Kidney tubule cell (primary cell): ENCODE measurements at regions not wholly inside any gene's neighbourhood (a gene's known extent, or its start where the extent isn't known, plus 50 kb on each side); places are given as distances from the start of the nearest gene placed in this dataset.

ENCODE experiments used
- DNase-seq: peaks from one replicate; pipeline ENCODE4 v3.0.0-alpha.2; 2018; ENCODE audit warnings: low spot score

- DNase-seq = no peak
These were observed 113.6 kb downstream of the GALC start for GRCh38 chr14:87879389-87879788.

DNA sequence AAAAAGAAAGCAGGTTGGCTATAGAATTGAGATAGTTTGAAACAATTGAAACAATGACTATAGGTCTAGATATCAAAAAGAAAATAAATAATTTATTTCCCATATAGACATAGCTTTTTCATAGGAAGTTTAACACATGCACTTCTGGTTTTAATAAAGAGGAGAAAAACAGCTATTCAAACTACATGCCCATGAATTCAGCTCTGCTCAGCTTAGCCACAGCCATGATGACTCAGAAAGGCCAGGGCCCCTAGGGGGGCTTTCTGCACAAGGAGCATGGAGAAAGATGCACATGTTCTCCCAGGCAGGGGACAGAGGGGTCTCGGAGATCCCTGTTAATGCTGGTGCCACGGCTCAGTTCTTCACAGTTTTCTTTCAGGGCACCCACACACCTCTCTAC, 114.0 kb downstream of the GALC start:
- DNase-seq = no peak

- peak; percentile 32 for DNase-seq
These were observed 115.1 kb downstream of the GALC start for GRCh38 chr14:87877877-87878276.

- DNase-seq = peak; percentile 53
These were observed 118.3 kb downstream of the GALC start for GRCh38 chr14:87874676-87875075.

DNA sequence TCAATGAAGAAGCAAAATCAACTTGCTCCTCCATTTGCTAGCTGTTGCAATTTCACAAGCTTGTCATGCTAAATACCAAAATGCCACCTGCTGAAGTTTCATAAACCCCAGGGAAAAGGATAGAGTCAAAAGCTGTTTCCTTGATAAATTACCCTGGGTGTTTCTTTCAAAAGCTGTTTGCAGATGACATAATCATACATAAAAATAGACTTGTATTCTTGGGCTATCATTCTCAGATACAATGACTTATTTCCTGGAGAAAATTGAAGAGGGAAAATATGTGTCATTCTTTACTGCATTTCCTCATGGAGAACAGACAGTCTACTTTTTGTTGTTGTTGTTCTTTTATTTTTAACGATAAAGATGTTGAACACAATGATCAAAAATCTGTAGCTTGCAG, 119.2 kb downstream of the GALC start:
- peak; percentile 58 for DNase-seq

DNA sequence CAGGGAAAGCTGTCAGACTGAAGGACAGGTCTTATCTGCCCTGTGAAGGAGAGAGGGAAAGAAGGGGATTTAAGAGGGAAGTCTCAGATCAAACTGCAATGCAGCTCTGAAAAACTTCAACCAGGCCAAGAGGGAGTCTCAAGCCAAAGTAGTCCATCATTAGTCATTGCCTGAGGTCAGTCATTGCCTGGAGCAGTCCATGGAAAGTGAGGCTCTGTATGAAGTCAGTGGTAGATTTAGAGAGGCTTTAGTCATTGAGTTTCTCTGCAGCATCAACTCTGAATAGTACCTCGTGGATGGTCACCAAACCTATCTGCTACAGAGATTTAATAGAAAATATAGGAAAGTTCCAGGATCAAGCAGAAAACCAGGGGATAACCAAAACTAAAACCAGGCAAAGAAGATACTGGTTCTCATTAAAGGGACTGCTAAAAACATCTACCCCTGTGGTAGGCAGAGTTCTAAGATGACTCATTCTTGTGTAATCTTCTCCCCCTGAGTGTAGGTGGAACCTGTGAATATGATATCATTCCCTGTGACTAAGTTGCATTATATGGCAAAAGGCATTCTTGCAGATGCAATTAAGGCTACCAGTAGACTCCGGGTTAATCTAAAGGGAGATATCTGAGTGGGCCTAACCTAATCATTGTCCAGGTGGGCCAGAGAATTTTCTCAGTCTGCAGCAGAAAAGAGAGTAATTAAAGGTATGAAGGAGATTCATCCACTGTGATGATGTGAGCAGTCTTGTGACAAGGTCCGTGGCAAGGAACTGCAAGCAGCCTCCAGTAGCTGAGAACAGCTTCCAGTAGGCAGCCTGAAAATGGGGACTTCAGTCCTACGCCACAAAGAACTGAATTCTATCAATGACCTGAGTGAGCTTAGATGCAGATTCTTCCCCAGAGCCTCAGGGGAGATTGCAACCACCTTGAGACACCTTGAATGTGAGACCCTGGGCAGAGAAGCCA, 123.1 kb downstream of the GALC start:
- DNase-seq = peak; percentile 90

DNA sequence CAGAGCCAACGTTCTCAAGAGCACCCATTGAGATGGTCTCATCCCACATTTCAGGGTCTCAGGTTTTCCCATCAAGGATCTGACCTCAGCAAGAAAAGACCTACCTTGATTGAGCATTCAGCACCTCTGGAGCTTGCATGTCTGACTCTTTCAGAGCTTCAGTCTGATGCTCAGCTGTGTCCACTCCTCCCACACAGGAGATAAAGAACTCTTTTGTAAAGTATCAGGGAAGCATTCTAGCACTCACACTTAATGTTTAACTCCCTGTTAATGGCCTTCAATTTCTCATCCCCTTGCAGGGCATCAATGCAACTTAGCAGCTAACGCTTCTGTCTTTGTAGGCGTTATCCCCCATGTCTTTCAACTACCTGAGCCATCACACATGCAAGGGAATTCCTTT, 124.1 kb downstream of the GALC start:
- DNase-seq = peak; percentile 61

DNA sequence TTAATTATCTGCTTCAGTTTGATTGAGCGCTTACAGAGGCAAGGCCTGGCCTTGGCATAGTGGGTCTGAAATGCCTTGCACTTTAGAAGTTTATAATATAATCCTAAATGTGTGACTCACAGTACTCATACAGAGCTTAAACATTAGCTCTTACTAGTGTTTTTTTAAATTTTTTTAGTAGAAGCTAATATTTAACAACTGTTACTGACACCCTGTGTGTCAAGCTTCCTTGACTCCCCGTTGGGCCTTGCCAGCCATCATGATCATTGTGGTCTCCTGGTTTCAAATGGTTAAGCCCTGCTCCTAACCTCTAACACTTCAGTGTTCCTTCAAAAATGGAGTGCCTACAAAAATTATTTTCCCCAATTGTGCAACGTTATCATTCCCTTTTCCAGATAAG, 126.9 kb downstream of the GALC start:
- peak; percentile 82 for DNase-seq

GRCh38 chr14:87864356-87865270, 128.4 kb downstream of the GALC start:
- peak; percentile 38 for DNase-seq

DNA sequence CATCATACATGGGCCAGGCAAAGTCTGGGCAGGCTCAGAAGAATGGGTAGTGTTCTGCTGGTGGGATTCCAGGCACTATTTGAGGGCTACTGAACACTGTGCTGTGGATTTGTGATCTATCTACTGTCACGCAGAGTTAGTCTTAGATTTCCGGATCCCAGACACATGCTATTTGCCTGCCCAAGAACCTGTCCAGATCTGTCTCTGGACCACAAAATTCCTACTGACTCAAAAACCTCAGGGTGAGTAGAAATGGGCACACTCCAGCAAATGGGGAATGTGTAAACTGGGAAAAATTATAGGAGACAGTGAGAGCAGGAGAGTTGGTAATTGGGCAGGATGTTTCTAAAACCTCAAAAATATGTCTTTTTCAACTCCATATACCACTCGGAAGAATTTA, 129.9 kb downstream of the GALC start:
- no peak for DNase-seq

GRCh38 chr14:87852107-87852506, 140.9 kb downstream of the GALC start:
- no peak for DNase-seq

DNA sequence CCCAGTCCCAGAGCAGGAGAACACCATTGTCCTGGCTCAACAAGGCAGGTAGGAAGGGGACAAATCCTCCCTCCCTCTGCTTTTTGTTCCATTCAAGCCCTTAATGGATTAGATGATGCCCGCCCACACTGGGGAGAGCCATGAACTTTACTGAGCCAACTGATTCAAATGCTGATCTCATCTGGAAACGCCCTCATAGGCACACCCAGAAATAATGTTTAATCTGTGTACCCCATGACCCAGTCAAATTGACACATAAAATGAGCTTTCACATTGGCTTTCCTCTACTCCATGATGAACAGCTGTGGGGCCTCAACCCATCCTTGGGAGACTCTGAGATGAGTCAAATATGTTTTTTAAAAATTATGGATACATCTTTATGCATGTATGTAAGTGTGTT, 141.8 kb downstream of the GALC start:
- DNase-seq = no peak

DNA sequence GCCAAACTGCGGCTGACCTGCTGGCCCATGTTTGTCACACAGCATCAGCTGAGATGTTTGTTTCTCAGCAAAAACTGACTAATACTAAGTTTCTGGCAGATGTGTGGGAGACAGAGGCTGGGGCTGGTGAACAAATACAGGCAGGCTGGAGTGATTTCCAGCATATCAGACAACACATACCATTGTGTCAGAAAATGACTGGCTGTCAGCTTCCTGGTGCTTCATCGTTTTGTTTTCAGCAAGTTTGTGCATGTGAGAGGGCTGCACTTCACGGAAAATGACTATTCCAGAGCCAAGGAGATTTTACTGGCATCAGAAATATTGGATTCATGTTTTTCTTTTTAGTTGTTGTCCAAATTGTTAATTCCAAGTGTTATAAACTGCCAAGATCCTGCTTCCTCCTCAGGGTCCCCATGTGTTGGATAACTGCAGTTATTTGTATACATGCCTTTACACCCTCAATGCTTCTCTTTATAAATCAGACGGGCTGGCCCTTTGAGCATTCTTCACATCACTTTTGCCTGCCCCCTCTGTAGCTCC, 145.7 kb downstream of the GALC start:
- no peak for DNase-seq

- DNase-seq = no peak
These were observed 152.1 kb downstream of the GALC start for GRCh38 chr14:87840906-87841305.

DNA sequence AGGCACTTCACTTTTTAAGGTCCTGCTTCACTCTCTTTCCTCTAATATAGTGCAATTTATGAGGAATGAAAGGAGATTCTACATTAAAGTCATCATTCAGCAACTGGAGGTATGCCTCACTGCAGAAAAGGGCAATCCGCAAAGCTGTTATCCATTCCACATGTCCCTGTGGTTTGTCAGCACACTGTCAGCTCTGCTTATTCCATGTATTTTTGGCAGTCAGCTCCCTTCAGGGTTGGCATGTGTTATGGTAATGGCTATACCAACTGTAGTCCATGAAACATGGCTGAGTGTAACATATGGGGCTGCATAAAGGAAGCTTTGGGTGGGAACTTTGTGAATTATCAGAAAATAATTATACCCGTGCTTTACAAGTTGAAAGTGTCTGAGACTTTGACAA, 154.1 kb downstream of the GALC start:
- DNase-seq = no peak

- no peak for DNase-seq
These were observed 155.7 kb downstream of the GALC start for GRCh38 chr14:87837296-87837695.

DNA sequence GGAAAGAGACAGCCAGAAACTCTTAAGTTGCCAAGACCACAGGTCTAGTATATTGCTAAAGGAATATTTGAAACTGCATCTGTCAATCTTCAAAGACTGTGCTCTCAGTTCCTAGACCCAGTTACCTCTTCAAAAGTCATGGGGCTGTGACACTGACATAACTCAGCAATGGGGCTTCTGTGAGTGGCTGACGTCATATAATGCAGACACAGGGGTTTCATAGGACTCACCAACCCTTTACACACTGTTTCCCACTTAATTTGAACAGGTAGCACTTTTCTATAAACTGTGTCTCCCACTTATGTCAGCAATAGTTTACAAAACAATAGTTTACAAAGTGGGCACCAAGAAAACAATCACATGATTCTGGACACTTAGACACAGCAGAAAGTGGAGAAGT, 158.4 kb downstream of the GALC start:
- DNase-seq = no peak

DNA sequence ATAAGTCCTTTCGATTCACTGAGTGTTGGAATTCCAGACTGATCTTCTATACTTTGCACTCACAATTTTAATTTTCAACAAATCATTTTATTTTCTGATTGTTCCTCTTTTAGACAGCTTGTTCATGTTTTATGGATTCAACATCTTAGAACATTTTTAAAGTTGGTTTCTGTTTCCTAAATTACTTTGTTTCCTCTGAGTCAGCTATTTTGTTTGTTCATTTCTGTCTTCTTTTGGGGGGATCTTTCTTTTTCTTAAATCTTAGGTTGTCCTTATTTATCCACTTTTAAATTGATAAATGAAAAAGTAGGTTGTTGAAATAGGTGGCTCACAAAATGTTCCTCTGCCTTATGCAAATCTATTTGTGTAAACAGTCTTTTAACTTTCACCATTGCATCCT, 160.0 kb downstream of the GALC start:
- DNase-seq = no peak

DNA sequence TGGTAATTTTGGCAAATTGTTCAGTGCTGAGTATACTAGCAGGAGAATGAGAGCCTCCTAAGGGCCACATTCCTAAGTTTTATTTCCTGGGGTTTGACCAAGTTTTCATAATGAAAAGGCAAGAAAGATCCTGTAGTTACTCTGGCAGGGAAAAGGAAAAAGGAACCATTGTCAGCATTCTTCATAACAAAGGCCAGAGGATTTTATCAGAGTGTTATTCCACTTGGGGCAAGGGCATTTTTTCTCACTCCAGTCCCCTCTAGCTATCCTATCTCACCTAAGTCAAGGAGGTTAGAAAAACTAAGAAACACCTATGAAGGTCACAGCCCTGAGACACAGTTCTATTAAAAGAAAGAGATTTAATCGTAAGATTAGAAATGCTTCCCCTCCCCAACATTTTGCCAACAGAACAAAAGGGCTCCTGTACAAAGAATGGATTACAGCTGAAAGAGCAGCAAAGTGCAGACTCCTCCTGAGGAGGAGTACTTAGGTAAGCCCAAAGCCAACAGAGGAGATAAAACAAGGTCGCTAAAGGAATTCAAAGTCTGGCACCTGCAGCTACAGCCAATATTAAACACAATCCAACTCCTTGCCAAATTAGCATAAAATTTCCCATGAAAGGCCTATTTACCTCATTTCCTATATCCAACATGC, 162.4 kb downstream of the GALC start:
- DNase-seq = no peak

GRCh38 chr14:87829543-87829942, 163.4 kb downstream of the GALC start:
- no peak for DNase-seq

DNA sequence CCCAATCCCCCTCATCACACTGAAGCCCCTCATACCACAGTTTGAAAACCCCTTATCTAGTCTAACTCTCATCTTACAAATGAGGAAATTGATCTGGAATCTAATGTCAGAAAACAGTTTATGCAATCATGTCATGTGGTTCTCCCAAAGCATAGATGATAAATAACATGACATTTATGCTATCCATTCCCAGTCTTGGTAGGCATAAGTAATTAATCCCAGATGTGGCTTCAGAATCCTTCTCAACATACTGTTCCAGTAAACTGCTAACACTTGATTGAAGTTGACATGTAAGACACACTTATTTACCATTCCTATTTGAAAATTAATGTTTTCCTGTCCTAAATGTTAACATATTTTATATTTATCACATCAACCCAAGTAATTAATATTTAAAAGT, 168.7 kb downstream of the GALC start:
- no peak for DNase-seq

GRCh38 chr14:87816416-87816815, 176.6 kb downstream of the GALC start:
- no peak for DNase-seq
